ENCODE measurements at regions not wholly inside any gene's neighbourhood (a gene's known extent, or its start where the extent isn't known, plus 50 kb on each side); places are given as distances from the start of the nearest gene placed in this dataset.

DNA sequence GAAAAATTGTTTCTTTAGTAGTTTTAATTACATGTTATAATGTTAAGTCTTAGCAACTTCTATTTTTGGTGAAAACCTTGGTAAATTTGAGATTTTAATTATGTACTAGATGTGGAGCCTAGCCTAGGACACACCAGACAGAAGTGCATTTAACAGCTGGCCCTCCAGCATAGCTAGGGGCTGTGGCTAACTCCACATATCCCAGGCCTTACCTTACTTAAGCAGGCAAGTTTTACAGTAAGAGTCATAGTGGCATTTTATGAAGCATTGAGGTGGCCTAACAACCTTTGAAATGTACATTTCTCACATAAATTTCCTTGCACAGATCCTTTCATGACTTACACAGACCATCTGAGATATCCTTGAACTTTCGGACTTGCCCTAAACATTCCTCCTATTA lies 71.6 kb upstream of the C4orf54 start:
- 94 to 100% (median 96%) methylated on average over 1 of the region's 1 CpG for WGBS, 4 donors
- intact Hi-C loops (cut with DNase I): loop anchor here in 7 of 10 donors (5.0 to 10.0 kb wide), 5 partner anchors 73 to 216 kb away; partner anchors contain the start of gene DNAJB14 (in 1 of the 7)
- DNase-seq (no peak), ATAC-seq (no peak)
- Histone ChIP-seq H3K9me3 (peaks cover 0 to 8% (median 0%) of the 10 kb centered on the region in 12 donors), H3K36me3 (no peaks in the 10 kb centered on the region), H3K27ac (no peak overlapping the region), H3K27me3 (no peaks in the 10 kb centered on the region), H3K4me1 (peaks cover 0 to 4% (median 0%) of the 10 kb centered on the region in 12 donors), H3K4me3 (no peak overlapping the region)
- TF ChIP-seq CTCF (IDR thresholded peaks at IDR 0.05): no peak
- no peak for TF ChIP-seq POLR2A (IDR thresholded peaks at IDR 0.05)

DNA sequence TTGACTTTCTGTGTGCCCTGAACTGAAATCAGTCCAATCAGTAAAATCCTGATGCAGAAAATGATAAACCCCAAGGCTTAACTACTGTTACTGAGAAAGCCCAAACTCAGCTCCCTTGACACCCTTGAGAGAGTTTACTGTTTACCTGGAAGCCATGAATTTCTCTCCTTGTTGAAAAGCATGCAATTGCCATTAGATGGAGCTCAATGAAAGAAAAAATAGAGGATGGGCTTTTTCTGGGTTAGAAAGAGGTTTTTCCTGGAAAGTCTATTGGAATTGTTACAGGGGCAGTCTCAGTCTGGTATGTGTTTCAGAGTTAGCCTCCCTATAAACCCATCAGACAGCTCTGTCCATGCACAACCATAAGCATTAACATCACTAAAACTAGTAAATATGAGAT lies 66.4 kb upstream of the C4orf54 start:
- no peak for DNase-seq
- Histone ChIP-seq H3K4me3 (no peak overlapping the region), H3K9me3 (peaks cover 0 to 8% (median 0%) of the 10 kb centered on the region in 12 donors), H3K4me1 (peaks cover 0 to 27% (median 14%) of the 10 kb centered on the region in 12 donors), H3K36me3 (no peaks in the 10 kb centered on the region), H3K27me3 (no peaks in the 10 kb centered on the region), H3K27ac (peak overlapping the region in 10 of 12 donors; percentile 1 to 77 (median 68))
- intact Hi-C loops (cut with DNase I): loop anchor here in 8 of 10 donors (5.0 to 10.0 kb wide), 6 partner anchors 42 to 223 kb away; partner anchors contain the start of genes TRMT10A (in 7 of the 8) and DNAJB14 (in 2 of the 8)
- no peak for ATAC-seq
- TF ChIP-seq POLR2A (IDR thresholded peaks at IDR 0.05): no peak
- TF ChIP-seq CTCF (IDR thresholded peaks at IDR 0.05): peak in 1 of 12 donors; percentile 18

DNA sequence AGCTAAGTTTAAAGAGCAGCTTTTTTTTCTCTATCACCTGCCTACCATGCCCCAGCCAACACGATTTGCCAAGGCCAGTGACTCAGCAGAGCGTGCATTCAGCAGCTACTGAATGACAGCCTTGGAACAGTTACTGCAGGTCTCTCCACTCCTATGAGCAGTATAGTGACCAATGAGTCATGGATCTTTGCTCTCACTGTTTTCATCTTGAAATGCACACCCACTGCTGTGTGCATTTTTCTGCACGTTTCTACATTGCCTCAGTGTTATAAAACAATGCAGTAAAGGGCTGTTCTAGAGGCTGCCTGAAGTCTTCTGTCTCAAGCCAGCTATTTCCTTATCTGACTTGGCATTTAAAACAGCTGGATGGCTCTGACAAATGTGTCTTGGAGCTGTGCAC lies 66.0 kb upstream of the C4orf54 start:
- DNase-seq: peak in 4 of 5 donors; percentile 55 to 78 (median 67)

More for the DNA sequence above, 66.0 kb upstream of the C4orf54 start:
- H3K27ac ChIP-seq: peak overlapping the region in 11 of 12 donors; percentile 1 to 77 (median 64)
- peaks cover 0 to 8% (median 0%) of the 10 kb centered on the region in 12 donors for H3K9me3 ChIP-seq
- H3K4me1 ChIP-seq: peaks cover 0 to 27% (median 14%) of the 10 kb centered on the region in 12 donors
- no peak overlapping the region for H3K4me3 ChIP-seq
- H3K27me3 ChIP-seq: no peaks in the 10 kb centered on the region
- TF ChIP-seq POLR2A (IDR thresholded peaks at IDR 0.05): no peak
- no peak for TF ChIP-seq CTCF (IDR thresholded peaks at IDR 0.05)
- H3K36me3 ChIP-seq: no peaks in the 10 kb centered on the region
- WGBS, 4 donors: 9 to 15% (median 13%) methylated on average over 3 of the region's 3 CpGs
- ATAC-seq: peak; percentile 78 to 99 (median 96)
- intact Hi-C loops (cut with DNase I): loop anchor here in 8 of 10 donors (2.0 to 10.0 kb wide), 7 partner anchors 41 to 224 kb away; partner anchors contain the start of genes TRMT10A (in 7 of the 8) and DNAJB14 (in 2 of the 8)
